Brain microvascular endothelial cell (primary cell): ENCODE measurements at regions not wholly inside any gene's neighbourhood (a gene's known extent, or its start where the extent isn't known, plus 50 kb on each side); places are given as distances from the start of the nearest gene placed in this dataset.

ENCODE experiments used
- DNase-seq: peaks from one replicate; pipeline ENCODE4 v3.0.0-alpha.2; 2020
- H3K27ac ChIP-seq: fragments of 250-450 bp; sonication (Bioruptor Pico); 2 replicates; pipeline ENCODE4 v1.5.1; 2020; ENCODE audit warnings: mild to moderate bottlenecking, moderate library complexity
- H3K27me3 ChIP-seq: fragments of 250-450 bp; sonication (Bioruptor Pico); replicated peaks from 2 replicates; pipeline ENCODE4 v1.5.1; 2020; ENCODE audit warnings: mild to moderate bottlenecking
- H3K36me3 ChIP-seq: fragments of 250-450 bp; sonication (Bioruptor Pico); replicated peaks from 2 replicates; pipeline ENCODE4 v1.5.1; 2020; ENCODE audit warnings: mild to moderate bottlenecking
- H3K4me3 ChIP-seq: 2 replicates; pipeline ENCODE4 v1.5.1; 2011; ENCODE audit warnings: low read depth, mild to moderate bottlenecking, control low read depth, low read length, moderate library complexity
- CTCF ChIP-seq: IDR thresholded peaks from 2 replicates; pipeline ENCODE4 v1.5.1; 2011; ENCODE audit warnings: low read depth, mild to moderate bottlenecking, moderate library complexity, low read length, control low read depth, inconsistent platforms; ENCODE audit errors: missing control alignments
- in situ Hi-C: cut with HindIII; loops from 2 replicates; pipeline ENCODE4 v1.10.0; 2017; ENCODE audit warnings: low sequenced_read_pairs, low pct_ligation_motif_present

DNA sequence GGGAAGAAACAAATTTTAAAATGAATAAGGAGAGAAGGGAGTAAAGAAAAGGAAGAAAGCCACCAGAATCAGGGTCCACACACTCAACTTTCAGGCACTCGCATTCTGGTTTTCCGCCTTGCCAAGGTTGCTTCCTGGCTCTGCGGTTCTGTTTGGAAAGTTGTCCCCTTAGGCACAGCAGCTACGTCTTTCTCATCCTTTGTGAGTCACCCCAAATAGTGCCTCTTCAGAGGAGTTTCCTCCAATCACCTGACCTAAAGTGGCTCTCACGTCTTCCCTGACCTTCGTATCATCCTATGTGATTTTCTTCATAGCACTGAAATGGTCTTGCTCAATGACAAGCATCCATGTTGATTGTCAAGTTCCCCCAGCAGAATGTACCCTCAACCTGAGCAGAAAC is 99.5 kb upstream of the TMCC3 start:
- Histone ChIP-seq H3K27ac (no peak overlapping the region), H3K4me3 (no peak overlapping the region), H3K36me3 (no peaks in the 10 kb centered on the region), H3K27me3 (no peaks in the 10 kb centered on the region)
- DNase-seq, result no peak
- TF ChIP-seq CTCF, result no peak
- in situ Hi-C loops, result no loop called here

DNA sequence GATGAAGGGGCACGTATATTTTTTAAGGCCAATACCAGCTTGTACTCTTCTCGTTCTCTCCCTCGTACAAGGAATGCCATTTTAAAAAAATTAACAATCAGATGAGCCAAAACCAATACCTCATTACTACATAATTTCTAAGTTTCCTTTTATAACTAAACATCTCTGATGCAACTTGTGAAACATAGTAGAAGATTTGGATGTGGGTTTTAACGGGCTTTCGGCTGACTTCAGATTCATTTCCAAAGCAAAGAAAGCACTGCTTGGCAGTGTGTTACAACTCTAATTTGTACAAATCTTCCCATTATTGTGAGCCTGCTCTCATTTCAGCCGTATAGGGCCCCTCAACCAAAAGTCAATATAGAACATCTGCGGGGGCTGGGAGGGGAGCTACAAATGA is 99.1 kb upstream of the TMCC3 start:
- in situ Hi-C loops, result no loop called here

DNA sequence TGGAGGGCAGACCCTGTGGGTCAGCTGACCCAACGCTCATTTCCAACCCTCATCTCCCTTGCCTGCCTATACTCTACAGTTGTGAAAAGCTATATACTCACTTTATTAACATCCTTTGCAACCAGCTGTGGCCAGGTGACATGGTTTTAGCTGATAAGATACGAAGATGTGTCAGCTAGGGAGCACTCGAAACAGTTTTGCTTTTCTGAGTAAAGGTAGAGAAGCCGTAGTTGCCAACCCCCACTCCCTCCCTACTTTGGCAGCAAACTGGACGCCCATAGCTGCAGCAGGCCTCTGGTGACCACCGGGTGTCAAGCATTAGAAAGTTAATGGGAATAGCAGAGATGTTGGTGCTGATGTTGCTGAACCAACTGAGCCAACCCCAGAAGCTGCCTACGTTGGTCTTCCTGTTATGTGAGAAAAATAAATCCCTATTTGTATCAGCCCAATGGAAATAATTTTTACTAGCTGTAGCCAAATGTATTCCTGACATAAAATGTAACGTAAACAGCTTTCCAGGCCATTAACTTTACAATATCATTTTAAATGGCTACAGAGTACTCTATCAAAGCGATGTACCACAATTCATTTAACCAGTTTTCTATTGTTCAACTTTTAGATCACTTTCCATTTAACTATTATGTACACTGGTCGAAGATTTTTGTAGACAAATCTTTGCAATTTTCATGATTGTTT is 98.5 kb upstream of the TMCC3 start:
- H3K27ac ChIP-seq, result no peak overlapping the region
- H3K27me3 ChIP-seq, result peaks cover 2% of the 10 kb centered on the region
- no peak overlapping the region for H3K4me3 ChIP-seq
- in situ Hi-C loops, result no loop called here
- TF ChIP-seq CTCF, result no peak
- DNase-seq, result no peak
- H3K36me3 ChIP-seq, result no peaks in the 10 kb centered on the region

More for the DNA sequence above, 99.1 kb upstream of the TMCC3 start:
- Histone ChIP-seq H3K27ac (no peak overlapping the region), H3K4me3 (no peak overlapping the region), H3K36me3 (no peaks in the 10 kb centered on the region), H3K27me3 (no peaks in the 10 kb centered on the region)
- no peak for DNase-seq
- TF ChIP-seq CTCF, result no peak

DNA sequence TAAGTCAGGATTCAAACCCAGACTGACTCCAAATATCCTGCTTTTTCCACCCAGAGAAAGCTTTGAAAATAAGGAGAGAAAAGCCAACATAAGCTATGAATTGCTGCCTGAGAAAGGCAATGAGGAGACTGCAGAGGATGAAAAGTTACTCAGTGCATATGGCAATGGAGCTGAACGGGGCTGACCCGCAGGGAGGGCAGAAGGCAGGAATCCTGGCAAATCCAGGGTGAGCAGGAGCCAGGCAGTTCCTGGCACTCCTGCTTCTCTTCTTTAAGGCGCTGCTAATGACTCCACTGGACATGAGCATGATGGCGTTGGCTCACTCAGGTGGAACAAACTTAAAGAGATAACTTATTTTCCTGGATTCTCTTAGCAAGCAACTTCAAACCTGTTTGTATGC is 95.2 kb upstream of the TMCC3 start:
- in situ Hi-C loops, result no loop called here
- Histone ChIP-seq H3K36me3 (no peaks in the 10 kb centered on the region), H3K27ac (no peak overlapping the region), H3K4me3 (no peak overlapping the region), H3K27me3 (peaks cover 4% of the 10 kb centered on the region)
- no peak for DNase-seq
- no peak for TF ChIP-seq CTCF

- H3K27me3 ChIP-seq, result peaks cover 4% of the 10 kb centered on the region
- H3K27ac ChIP-seq, result no peak overlapping the region
- H3K36me3 ChIP-seq, result no peaks in the 10 kb centered on the region
- TF ChIP-seq CTCF, result no peak
- no peak for DNase-seq
- no peak overlapping the region for H3K4me3 ChIP-seq
- in situ Hi-C loops, result no loop called here
Measured at GRCh38 chr12:94743174-94743573, 92.8 kb upstream of the TMCC3 start.

DNA sequence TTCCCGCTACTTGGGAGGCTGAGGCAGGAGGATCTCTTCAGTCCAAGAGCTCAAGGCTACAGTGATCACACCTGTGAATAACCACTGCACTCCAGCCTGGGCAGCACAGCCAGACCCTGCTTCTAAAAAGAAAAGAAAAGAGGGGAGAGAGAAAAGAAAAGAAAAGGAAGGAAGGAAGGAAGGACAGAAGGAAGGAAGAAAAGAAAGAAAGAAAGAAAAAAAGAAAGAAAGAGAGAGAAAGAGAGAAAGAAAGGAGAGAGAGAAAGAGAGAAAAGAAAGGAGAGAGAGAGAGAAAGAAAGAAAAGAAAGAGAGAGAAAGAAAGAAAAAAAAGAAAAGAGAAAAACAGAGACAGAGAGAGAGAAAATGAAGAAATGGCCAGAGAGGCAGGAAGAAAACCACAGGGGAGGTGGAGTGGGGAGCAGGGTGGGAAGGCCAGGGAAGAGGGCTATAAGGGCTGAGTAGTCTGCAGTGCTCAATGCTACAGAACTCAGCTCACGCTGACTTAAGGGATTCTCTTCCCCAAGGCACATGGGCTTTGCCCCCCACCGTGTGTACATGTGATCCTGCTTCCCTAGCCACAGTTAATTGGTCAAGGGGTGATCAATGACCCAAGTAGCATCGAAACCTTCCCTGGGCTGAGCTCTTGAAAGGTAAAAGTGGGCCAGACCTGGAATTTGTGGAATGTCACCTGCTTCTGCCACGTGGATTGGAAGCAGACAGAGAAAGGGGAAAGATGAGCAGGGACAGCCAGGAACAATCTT is 90.4 kb upstream of the TMCC3 start:
- in situ Hi-C loops, result no loop called here
- H3K36me3 ChIP-seq, result no peaks in the 10 kb centered on the region
- H3K27ac ChIP-seq, result no peak overlapping the region
- TF ChIP-seq CTCF, result no peak
- DNase-seq, result no peak
- no peak overlapping the region for H3K4me3 ChIP-seq
- peaks cover 4% of the 10 kb centered on the region for H3K27me3 ChIP-seq
